Nephron (organoid): ENCODE measurements at regions not wholly inside any gene's neighbourhood (a gene's known extent, or its start where the extent isn't known, plus 50 kb on each side); places are given as distances from the start of the nearest gene placed in this dataset.

Experiments
- H3K27ac Mint-ChIP-seq, 3 experiments: 2 replicates each; pipeline ENCODE4 v1.8.0; 2020; ENCODE audit warnings: mixed read lengths in 3 of 3, mild to moderate bottlenecking in 2 of 3, moderate library complexity in 1 of 3
- H3K27me3 Mint-ChIP-seq: 2 replicates; pipeline ENCODE4 v1.8.0; 2021; ENCODE audit warnings: low read depth, mild to moderate bottlenecking, moderate library complexity, mixed read lengths
- H3K36me3 Mint-ChIP-seq: 2 replicates; pipeline ENCODE4 v1.8.0; 2020; ENCODE audit warnings: low read depth, mixed read lengths
- H3K4me1 Mint-ChIP-seq: 2 replicates; pipeline ENCODE4 v1.8.0; 2020; ENCODE audit warnings: mixed read lengths
- H3K4me3 Mint-ChIP-seq, 3 experiments: 2 replicates each; pipeline ENCODE4 v1.8.0; 2020; ENCODE audit warnings: mild to moderate bottlenecking in 3 of 3, mixed read lengths in 3 of 3, moderate library complexity in 2 of 3
- H3K9me3 Mint-ChIP-seq: 2 replicates; pipeline ENCODE4 v1.8.0; 2020; ENCODE audit warnings: mixed read lengths
- CTCF ChIP-seq, 3 experiments: fragments of 200-600 bp; sonication (generic); IDR thresholded peaks; one replicate each; pipeline ENCODE4 v1.5.0; 2021; ENCODE audit warnings: antibody characterized with exemption in 3 of 3; ENCODE audit not compliant: unreplicated experiment in 3 of 3

- Mint-ChIP-seq H3K4me3 (no peak overlapping the region), H3K4me1 (peaks cover 6% of the 10 kb centered on the region), H3K27ac (no peak overlapping the region), H3K27me3 (peaks cover 7% of the 10 kb centered on the region), H3K9me3 (peaks cover 5% of the 10 kb centered on the region), H3K36me3 (no peaks in the 10 kb centered on the region)
- TF ChIP-seq CTCF (IDR thresholded peaks at IDR 0.05; ENCODE audit: unreplicated experiment in 3 of 3): no peak
These were observed 129.1 kb upstream of the THBS2 start for GRCh38 chr6:169382735-169383134.

DNA sequence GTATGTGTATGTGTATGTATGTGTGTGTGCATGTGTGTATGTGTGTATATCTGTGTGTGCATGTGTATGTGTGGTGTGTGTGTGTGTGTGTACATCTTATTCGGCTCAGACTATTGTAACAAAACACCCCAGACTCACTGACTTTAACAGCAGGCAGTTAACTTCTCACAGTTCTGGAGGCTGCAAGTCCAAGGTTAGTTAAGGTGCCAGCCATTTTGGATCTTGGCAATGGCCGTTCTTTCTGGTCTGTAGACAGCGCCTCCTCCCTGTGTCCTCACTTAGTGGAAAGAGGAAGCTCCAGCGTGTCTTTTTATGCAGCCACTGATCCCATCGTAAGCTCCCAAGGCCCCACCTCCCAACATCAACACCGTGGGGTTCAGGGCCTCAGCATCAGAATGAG lies 128.3 kb upstream of the THBS2 start:
- Mint-ChIP-seq H3K27me3 (peaks cover 11% of the 10 kb centered on the region), H3K27ac (no peak overlapping the region), H3K9me3 (peaks cover 5% of the 10 kb centered on the region), H3K4me1 (no peaks in the 10 kb centered on the region), H3K4me3 (no peak overlapping the region), H3K36me3 (no peaks in the 10 kb centered on the region)
- no peak for TF ChIP-seq CTCF (IDR thresholded peaks at IDR 0.05; ENCODE audit: unreplicated experiment in 3 of 3)

DNA sequence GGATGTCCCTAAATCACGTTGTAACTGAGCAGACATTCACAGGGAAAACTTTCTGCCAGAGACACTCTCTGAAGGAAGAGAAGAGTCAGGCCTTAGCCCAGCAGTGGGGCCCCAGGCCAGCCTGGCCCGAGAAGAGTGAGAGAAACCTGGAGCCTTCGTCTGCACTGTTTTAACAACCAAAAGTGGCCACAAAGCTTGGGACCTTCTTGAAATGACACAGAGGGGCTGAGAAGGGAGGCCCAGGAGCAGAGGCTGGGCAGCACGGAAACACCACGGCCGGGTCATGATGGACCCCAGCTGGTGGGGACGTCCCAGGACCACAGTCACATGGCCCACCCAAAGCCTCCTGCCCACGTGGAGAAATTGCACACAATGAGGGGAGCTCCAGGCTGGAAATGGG lies 126.8 kb upstream of the THBS2 start:
- peaks cover 8% of the 10 kb centered on the region for H3K27me3 Mint-ChIP-seq
- H3K36me3 Mint-ChIP-seq: peaks cover 3% of the 10 kb centered on the region
- peaks cover 11% of the 10 kb centered on the region for H3K9me3 Mint-ChIP-seq
- H3K4me1 Mint-ChIP-seq: no peaks in the 10 kb centered on the region
- peak overlapping the region in 1 of 3 experiments; percentile 55 for H3K27ac Mint-ChIP-seq
- H3K4me3 Mint-ChIP-seq: no peak overlapping the region
- TF ChIP-seq CTCF (IDR thresholded peaks at IDR 0.05; ENCODE audit: unreplicated experiment in 3 of 3): no peak

- Mint-ChIP-seq H3K27me3 (peaks cover 8% of the 10 kb centered on the region), H3K9me3 (peaks cover 15% of the 10 kb centered on the region), H3K27ac (no peak overlapping the region), H3K36me3 (peaks cover 3% of the 10 kb centered on the region), H3K4me1 (no peaks in the 10 kb centered on the region), H3K4me3 (no peak overlapping the region)
- TF ChIP-seq CTCF (IDR thresholded peaks at IDR 0.05; ENCODE audit: unreplicated experiment in 3 of 3): no peak
These were observed 125.9 kb upstream of the THBS2 start for GRCh38 chr6:169379495-169380070.

GRCh38 chr6:169378620-169379381 lies 125.2 kb upstream of the THBS2 start:
- no peak overlapping the region for H3K4me3 Mint-ChIP-seq
- TF ChIP-seq CTCF (IDR thresholded peaks at IDR 0.05; ENCODE audit: unreplicated experiment in 3 of 3): no peak
- no peaks in the 10 kb centered on the region for H3K4me1 Mint-ChIP-seq
- H3K27me3 Mint-ChIP-seq: peaks cover 8% of the 10 kb centered on the region
- H3K27ac Mint-ChIP-seq: no peak overlapping the region
- peaks cover 3% of the 10 kb centered on the region for H3K36me3 Mint-ChIP-seq
- H3K9me3 Mint-ChIP-seq: peaks cover 15% of the 10 kb centered on the region

- peaks cover 15% of the 10 kb centered on the region for H3K9me3 Mint-ChIP-seq
- H3K27ac Mint-ChIP-seq: no peak overlapping the region
- H3K4me3 Mint-ChIP-seq: no peak overlapping the region
- peaks cover 8% of the 10 kb centered on the region for H3K27me3 Mint-ChIP-seq
- no peak for TF ChIP-seq CTCF (IDR thresholded peaks at IDR 0.05; ENCODE audit: unreplicated experiment in 3 of 3)
- no peaks in the 10 kb centered on the region for H3K4me1 Mint-ChIP-seq
- H3K36me3 Mint-ChIP-seq: peaks cover 3% of the 10 kb centered on the region
These were observed 122.8 kb upstream of the THBS2 start for GRCh38 chr6:169376458-169376857.
